ENCODE measurements at regions not wholly inside any gene's neighbourhood (a gene's known extent, or its start where the extent isn't known, plus 50 kb on each side); places are given as distances from the start of the nearest gene placed in this dataset.

DNA sequence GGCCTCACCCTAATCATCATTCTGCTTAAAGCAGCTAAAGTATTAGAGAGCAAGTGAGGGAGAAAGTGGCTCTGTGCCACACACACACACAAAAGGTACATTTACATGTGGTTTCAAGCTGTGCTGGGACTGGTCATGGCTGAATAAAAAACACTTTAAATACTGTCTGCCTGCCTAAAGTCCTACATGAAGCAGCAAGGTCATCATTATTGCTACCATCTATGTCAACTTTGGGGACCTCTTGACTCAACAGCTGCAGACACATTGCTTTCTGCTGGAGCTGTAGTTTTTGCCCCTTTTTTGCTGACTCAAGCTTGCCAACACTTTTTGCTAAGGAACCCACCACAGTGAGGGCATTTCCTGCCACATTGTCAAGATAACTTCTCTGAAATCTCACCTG lies 1237.9 kb downstream of the ROBO2 start:
- intact Hi-C loops (cut with DNase I): no loop called here
- no peaks in the 10 kb centered on the region for H3K36me3 ChIP-seq
- H3K4me1 ChIP-seq (ENCODE audit: insufficient read depth): no peaks in the 10 kb centered on the region
- TF ChIP-seq EP300 (IDR thresholded peaks at IDR 0.05) (no peak), POLR2A (IDR thresholded peaks at IDR 0.05) (no peak), CTCF (IDR thresholded peaks at IDR 0.05) (no peak)
- no peak for DNase-seq
- no peaks in the 10 kb centered on the region for H3K27me3 ChIP-seq
- no peak overlapping the region for H3K4me3 ChIP-seq
- H3K27ac ChIP-seq: no peak overlapping the region
- no peaks in the 10 kb centered on the region for H3K9me3 ChIP-seq

- Histone ChIP-seq H3K9me3 (no peaks in the 10 kb centered on the region), H3K36me3 (no peaks in the 10 kb centered on the region), H3K27me3 (no peaks in the 10 kb centered on the region), H3K4me1 (ENCODE audit: insufficient read depth) (no peaks in the 10 kb centered on the region), H3K27ac (no peak overlapping the region), H3K4me3 (no peak overlapping the region)
- no peak for TF ChIP-seq EP300 (IDR thresholded peaks at IDR 0.05)
- TF ChIP-seq CTCF (IDR thresholded peaks at IDR 0.05): no peak
- no peak for TF ChIP-seq POLR2A (IDR thresholded peaks at IDR 0.05)
- 74 to 79% (median 75%) methylated on average over 3 of the region's 3 CpGs for WGBS, 3 donors
- intact Hi-C loops (cut with DNase I): no loop called here
- DNase-seq: no peak
Measured at GRCh38 chr3:78279091-78279490, 1239.2 kb downstream of the ROBO2 start.

DNA sequence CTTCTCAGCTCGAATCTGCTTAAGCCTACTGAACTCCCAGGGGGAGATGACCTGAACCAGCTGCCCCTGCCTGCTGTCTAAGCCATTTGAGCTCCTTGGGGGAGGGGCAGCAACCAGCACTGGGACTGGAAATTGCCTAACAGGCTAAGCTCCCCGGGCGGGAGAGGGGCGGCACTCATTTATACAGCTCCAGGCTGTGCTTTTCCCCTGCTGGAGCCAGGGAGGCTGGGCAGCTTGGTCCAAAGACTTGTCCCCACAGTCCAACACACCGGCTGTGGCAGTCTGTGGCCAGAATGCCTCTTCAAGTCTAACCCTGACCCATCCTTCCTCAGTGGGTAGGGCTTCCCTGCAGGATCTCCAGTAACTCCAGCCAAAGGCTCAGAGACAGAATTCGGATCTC lies 1241.5 kb downstream of the ROBO2 start:
- TF ChIP-seq POLR2A (IDR thresholded peaks at IDR 0.05) (no peak), EP300 (IDR thresholded peaks at IDR 0.05) (no peak), CTCF (IDR thresholded peaks at IDR 0.05) (no peak)
- WGBS, 3 donors: 90 to 98% (median 92%) methylated on average over 6 of the region's 6 CpGs
- intact Hi-C loops (cut with DNase I): no loop called here
- Histone ChIP-seq H3K36me3 (no peaks in the 10 kb centered on the region), H3K4me3 (no peak overlapping the region), H3K27me3 (no peaks in the 10 kb centered on the region), H3K9me3 (no peaks in the 10 kb centered on the region), H3K4me1 (ENCODE audit: insufficient read depth) (no peaks in the 10 kb centered on the region), H3K27ac (no peak overlapping the region)
- DNase-seq: no peak

- Histone ChIP-seq H3K4me1 (ENCODE audit: insufficient read depth) (no peaks in the 10 kb centered on the region), H3K27me3 (no peaks in the 10 kb centered on the region), H3K9me3 (no peaks in the 10 kb centered on the region), H3K36me3 (no peaks in the 10 kb centered on the region), H3K4me3 (no peak overlapping the region), H3K27ac (no peak overlapping the region)
- DNase-seq: no peak
- intact Hi-C loops (cut with DNase I): no loop called here
- TF ChIP-seq CTCF (IDR thresholded peaks at IDR 0.05): no peak
- 95 to 98% (median 96%) methylated on average over 2 of the region's 2 CpGs for WGBS, 3 donors
Measured at GRCh38 chr3:78283994-78284393, 1244.1 kb downstream of the ROBO2 start.
